HG03159 (cell line): ENCODE measurements at regions not wholly inside any gene's neighbourhood (a gene's known extent, or its start where the extent isn't known, plus 50 kb on each side); places are given as distances from the start of the nearest gene placed in this dataset.

Source experiments
- ATAC-seq: cut with Tn5 transposase; IDR thresholded peaks from one replicate; pipeline ENCODE4 v1.9.1; 2021; ENCODE audit warnings: mild to moderate bottlenecking, moderate library complexity; ENCODE audit not compliant: unreplicated experiment

- ATAC-seq: no peak
Measured at GRCh38 chr10:128519581-128519980, 393.4 kb upstream of the MKI67 start.

DNA sequence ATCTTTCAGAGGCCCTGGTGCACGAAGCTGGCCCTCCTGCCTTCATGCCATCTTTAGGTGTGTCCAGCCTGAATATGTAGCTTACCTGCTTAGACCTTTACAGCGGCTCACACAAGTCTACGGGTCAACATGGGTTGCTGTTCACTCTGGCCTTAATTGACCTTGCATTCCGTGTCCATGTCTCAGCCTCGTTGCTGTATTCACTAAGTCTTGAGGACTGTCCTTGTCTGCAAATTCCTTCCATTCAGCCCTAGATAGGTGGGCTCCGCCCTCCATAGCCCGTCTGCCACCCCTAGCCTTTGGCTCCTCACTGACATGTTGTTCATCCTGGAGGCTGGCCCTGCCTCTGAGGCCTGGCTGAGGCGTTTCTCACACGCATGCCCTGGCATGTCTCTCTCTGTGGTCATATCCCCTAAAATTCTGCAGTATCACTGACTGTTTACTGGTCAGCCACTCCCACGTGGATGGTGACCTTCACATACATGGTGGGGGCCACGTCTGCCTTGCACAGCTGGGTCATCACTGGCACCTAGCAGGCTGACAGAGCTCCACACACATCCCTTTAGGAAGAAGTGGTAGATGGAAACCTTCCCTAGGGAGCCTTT lies 394.1 kb upstream of the MKI67 start:
- ATAC-seq: no peak

- no peak for ATAC-seq
Measured at GRCh38 chr10:128522551-128523308, 396.5 kb upstream of the MKI67 start.

DNA sequence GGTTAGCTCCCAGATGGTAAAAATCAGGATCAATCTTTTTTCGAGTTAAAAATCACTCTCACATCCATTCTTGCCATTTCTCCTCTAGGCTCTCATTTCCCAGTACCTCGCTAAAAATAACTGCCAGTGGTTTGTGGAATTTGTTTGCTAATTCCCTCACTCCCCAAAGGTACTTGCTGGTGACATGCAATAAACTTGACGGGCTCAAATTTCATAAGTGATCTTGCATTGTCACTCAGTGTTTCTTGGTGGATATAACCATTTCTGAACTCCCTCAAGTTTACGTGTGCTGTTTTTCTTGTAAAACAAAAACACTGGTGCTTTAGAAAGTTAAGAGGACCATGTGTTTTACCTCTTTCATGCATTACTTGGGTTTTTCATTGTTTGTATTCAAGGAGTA lies 399.2 kb upstream of the MKI67 start:
- ATAC-seq: no peak

GRCh38 chr10:128525936-128526335 lies 399.7 kb upstream of the MKI67 start:
- no peak for ATAC-seq

GRCh38 chr10:128526791-128527375 lies 400.7 kb upstream of the MKI67 start:
- no peak for ATAC-seq

DNA sequence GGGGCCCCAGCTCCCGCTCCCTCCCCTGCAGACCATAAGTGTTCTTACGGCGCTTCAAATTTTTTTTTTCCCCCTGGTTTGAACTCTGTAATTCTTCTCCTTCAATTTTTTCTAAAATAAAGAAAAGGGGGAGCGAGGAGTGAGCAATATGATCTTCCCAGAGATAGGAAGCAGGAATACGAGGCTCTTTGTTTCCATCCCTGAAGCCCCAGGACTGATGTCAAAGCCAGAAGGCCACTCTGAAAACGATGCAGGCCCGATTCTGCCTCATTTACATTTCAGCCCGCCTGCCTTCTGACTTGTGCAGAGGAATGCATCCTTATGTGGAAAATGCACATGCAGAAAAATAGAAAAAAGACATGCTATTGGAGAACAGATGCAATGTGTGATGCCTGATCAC lies 401.5 kb upstream of the MKI67 start:
- no peak for ATAC-seq

GRCh38 chr10:128528167-128528566 lies 401.9 kb upstream of the MKI67 start:
- ATAC-seq: no peak

DNA sequence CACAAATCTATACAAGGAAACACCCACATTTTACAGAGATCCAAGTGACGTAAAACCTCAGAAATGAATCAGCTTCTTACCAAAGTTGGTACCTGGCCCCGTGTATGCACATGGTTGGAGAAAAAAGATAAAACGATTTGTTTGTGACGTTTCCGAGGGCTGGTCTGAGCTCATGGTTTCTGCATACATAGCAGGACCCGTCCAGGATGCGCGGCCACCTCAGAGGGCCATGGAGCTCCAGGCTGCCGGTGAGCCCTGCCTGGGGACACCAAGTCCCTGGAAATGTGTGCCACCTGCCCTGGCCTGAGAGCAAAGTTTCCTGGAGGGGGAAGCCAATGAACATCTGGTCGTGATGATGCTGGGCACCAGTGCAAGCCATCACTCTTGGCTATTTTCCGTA lies 402.6 kb upstream of the MKI67 start:
- no peak for ATAC-seq

DNA sequence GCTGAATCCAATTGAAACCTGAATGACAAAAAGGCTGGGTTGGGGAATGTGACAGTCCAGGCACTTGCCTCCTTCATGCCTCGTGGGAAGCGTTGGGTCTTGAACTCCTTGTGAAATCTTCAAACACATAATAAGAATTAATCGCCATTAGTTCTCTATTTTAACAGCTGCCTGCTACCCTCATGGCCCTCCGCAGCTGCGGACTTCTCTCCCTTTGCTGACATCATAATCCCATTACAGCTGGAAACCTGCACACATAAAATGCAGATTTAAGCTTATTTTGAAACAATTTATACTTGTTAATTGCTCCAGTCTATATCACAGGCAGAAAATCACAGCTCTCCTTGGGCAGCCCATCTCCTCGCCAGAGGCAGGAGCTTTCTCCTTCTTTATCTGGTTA lies 403.0 kb upstream of the MKI67 start:
- no peak for ATAC-seq

DNA sequence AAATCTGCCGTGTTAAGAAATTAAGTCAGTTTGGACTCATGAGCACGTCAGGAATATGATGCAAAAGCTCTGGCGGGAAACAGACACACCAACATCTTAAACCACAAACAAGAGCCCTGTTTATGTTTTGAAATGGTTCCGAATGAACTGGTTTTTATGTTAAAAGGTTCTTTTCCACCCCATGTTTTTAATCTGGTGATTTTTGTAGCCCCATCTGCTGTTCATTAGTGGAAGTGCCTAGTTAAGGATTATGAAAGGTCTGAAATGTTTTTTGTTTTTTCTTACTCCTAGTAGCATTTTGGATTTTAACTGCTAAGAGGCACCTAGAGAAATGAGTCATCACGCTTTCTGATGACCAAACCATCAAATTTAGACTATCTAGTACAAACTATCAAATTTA lies 404.1 kb upstream of the MKI67 start:
- no peak for ATAC-seq

- ATAC-seq: no peak
Measured at GRCh38 chr10:128530946-128531345, 404.7 kb upstream of the MKI67 start.

DNA sequence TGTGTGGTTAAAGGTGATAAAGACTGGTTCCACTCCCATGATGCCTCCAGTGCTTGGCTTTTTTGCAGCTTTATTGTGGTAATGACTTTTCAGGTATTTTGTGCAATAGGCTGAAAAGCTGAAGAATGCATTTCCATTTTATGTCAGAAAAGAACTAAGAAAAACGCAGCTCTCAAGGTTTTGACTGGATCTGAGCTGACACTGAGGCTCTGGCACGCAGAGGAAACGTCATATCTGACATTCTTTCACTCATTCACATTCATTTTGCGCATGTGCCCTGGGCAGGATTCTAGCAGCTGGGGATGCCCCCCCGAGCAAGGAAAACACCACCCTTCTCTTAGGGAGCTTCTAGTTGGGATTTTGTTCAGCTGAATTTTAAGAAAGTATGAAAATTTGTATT lies 408.5 kb upstream of the MKI67 start:
- ATAC-seq: no peak

GRCh38 chr10:128536259-128536658 lies 410.0 kb upstream of the MKI67 start:
- ATAC-seq: no peak

DNA sequence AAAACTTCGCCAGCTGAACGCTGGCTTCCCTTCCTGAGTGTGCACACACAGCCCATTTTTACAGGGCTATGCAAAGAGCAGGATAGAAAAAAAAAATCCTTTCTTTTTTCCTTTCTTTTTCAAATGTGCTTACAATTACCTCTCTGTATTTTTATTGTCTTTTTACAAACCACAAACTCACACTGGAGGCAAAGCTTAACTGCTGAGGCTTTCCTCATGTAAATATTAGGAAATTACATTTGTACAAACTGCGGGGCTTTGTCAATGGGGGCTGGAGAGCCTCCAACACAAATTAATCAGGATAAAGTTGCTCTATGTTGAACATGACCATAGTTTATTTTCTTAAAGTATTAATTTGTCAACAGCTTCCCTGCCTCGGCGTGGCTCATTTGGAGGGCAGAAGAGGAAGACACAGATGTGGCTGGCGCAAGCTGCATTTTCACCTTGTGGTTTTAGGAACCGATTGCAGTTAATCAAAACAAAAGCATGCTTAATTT lies 411.7 kb upstream of the MKI67 start:
- ATAC-seq: no peak

DNA sequence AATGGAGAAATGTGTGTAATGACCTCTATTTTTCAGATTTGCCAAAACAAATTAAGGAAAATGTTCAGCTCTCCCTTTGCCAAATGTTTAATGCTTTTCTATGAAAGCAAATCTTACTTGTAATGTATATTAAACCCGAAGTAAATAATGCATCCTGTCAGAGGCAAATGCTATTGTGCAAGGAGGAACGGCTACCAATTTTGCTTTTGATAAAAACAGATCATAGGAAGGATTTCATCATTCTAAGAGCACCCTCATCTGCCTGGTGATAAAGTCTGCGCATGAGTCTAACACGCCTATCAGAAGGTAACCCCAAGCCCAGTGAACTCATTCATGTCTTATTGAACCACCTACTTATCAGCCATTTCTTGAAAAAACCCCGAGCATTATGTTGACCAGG lies 412.4 kb upstream of the MKI67 start:
- no peak for ATAC-seq

- no peak for ATAC-seq
Measured at GRCh38 chr10:128539510-128540127, 413.4 kb upstream of the MKI67 start.

- no peak for ATAC-seq
Measured at GRCh38 chr10:128540128-128540762, 414.0 kb upstream of the MKI67 start.

- no peak for ATAC-seq
Measured at GRCh38 chr10:128540781-128541761, 414.8 kb upstream of the MKI67 start.

DNA sequence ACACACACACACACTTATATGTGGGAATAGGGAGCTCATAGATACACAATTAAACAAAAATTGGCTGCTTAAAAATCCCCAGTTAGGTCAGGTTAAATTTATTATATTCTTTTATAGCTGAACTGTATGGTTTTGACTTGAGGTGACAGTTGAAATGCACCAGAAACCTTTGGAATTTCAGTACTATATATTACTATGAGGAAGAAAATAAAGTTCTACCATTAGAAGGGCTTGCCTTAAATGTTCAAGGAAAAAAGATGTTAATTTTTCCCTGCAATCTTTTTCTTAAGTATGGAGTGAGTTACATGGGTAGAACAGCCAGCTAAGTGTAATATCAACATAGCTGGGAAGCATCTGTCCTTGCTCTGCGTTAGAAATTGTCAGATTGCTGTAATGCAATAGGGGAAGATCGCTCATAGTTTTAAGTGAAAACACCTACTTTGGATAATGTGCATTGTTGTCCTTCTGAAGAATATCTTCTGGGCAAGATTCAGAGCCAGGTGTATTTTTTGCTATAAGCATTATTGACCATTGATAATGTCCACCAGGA lies 415.8 kb upstream of the MKI67 start:
- no peak for ATAC-seq
